ENCODE measurements at regions not wholly inside any gene's neighbourhood (a gene's known extent, or its start where the extent isn't known, plus 50 kb on each side); places are given as distances from the start of the nearest gene placed in this dataset.

GRCh38 chr5:2441495-2442180 is 309.8 kb downstream of the IRX2 start:
- no peak overlapping the region for H3K4me3 ChIP-seq (ENCODE audit: low read length)
- no peak for TF ChIP-seq ZNF274 (IDR thresholded peaks at IDR 0.05; ENCODE audit: low read depth, low read length)

GRCh38 chr5:2439608-2440007 is 311.9 kb downstream of the IRX2 start:
- H3K4me3 ChIP-seq (ENCODE audit: low read length): no peak overlapping the region
- no peak for TF ChIP-seq ZNF274 (IDR thresholded peaks at IDR 0.05; ENCODE audit: low read depth, low read length)

DNA sequence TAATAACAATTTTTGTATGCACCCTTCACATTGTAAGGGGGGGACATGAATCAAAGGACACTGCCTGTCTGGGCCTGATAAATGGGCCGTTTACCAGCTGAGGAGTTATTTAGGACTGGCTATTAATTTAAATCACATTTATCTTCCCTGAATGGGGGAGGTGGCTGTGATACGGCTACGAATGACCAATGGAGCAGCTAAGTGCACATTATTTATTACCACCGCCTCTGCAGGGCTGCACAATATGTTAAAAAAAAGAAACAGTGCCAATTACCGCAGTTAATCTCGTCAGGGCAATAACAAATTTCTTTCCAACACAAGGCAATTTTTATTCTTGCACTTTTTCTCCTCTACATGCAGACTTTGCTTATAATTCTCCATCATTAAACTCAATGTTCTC is 318.4 kb downstream of the IRX2 start:
- no peak overlapping the region for H3K4me3 ChIP-seq (ENCODE audit: low read length)
- no peak for TF ChIP-seq ZNF274 (IDR thresholded peaks at IDR 0.05; ENCODE audit: low read depth, low read length)

- TF ChIP-seq ZNF274 (IDR thresholded peaks at IDR 0.05; ENCODE audit: low read depth, low read length): no peak
- H3K4me3 ChIP-seq (ENCODE audit: low read length): no peak overlapping the region
Measured at GRCh38 chr5:2432076-2432920, 319.2 kb downstream of the IRX2 start.

- no peak for TF ChIP-seq ZNF274 (IDR thresholded peaks at IDR 0.05; ENCODE audit: low read depth, low read length)
Measured at GRCh38 chr5:2430606-2431005, 320.9 kb downstream of the IRX2 start.

DNA sequence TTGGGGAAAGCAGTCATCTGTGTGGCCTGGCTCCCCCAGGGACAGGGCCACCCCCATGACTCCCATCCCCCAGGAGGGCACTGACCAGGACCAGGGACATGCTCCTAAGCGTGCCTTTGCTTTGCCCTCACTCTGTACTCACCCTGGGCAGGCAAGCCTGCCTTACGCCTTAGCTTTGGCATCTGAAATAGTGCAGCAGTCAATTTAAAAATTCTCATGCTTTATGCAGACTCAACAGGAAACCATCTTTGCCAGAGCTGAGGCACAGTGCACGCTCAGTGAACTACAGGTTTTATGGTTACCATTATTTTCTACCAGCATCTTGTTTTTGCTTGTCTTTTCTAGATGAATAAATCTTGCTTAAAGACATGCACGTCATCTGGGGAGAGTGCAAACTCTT is 323.5 kb downstream of the IRX2 start:
- no peak for TF ChIP-seq ZNF274 (IDR thresholded peaks at IDR 0.05; ENCODE audit: low read depth, low read length)
- no peak overlapping the region for H3K4me3 ChIP-seq (ENCODE audit: low read length)

More at GRCh38 chr5:2430606-2431005, 320.9 kb downstream of the IRX2 start:
- H3K4me3 ChIP-seq (ENCODE audit: low read length): no peak overlapping the region

DNA sequence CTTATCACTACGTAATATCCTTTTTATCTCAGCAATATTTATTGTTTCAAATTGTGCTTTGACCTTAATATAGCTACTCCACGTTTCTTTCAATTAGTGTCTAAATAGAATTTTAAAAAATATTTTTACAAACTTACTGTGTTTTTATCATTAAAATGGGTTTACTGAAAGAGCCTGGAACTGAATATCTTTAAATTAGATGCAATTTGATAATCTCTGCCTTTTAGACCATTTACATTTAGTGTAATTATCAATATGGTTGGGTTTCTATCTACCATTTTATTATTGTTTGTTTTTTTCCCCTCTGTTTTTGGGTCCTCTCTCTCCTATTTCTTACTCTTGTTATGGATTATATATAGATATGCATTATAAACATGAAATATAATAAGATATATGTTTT is 327.8 kb downstream of the IRX2 start:
- H3K4me3 ChIP-seq (ENCODE audit: low read length): no peak overlapping the region

GRCh38 chr5:2417301-2417700 is 334.2 kb downstream of the IRX2 start:
- no peak overlapping the region for H3K4me3 ChIP-seq (ENCODE audit: low read length)
- TF ChIP-seq ZNF274 (IDR thresholded peaks at IDR 0.05; ENCODE audit: low read depth, low read length): no peak

More for the DNA sequence above, 327.8 kb downstream of the IRX2 start:
- TF ChIP-seq ZNF274 (IDR thresholded peaks at IDR 0.05; ENCODE audit: low read depth, low read length): no peak

GRCh38 chr5:2415678-2416077 is 335.8 kb downstream of the IRX2 start:
- no peak overlapping the region for H3K4me3 ChIP-seq (ENCODE audit: low read length)
- no peak for TF ChIP-seq ZNF274 (IDR thresholded peaks at IDR 0.05; ENCODE audit: low read depth, low read length)

DNA sequence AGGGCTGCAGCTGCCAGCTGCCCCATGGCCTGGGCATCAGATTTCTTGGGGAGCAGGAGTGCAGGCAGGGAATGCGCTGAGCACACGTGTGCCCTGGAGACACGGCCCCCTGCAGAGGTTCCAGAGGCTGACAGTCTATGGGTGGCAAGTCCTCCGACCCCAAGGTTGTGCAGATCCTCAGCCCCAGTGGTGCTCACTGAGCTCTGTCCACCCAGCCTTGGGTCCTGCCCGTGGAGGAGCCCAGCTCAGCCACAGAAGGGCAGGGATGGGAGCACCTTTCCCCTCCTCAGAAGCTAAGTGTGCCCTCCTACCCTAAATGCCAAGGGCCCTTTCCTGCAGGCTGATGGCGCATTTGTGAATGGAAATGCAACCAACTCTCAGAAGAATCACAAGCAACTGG is 341.0 kb downstream of the IRX2 start:
- no peak overlapping the region for H3K4me3 ChIP-seq (ENCODE audit: low read length)
- TF ChIP-seq ZNF274 (IDR thresholded peaks at IDR 0.05; ENCODE audit: low read depth, low read length): no peak

GRCh38 chr5:2403296-2403695 is 348.2 kb downstream of the IRX2 start:
- TF ChIP-seq ZNF274 (IDR thresholded peaks at IDR 0.05; ENCODE audit: low read depth, low read length): no peak
- no peak overlapping the region for H3K4me3 ChIP-seq (ENCODE audit: low read length)

DNA sequence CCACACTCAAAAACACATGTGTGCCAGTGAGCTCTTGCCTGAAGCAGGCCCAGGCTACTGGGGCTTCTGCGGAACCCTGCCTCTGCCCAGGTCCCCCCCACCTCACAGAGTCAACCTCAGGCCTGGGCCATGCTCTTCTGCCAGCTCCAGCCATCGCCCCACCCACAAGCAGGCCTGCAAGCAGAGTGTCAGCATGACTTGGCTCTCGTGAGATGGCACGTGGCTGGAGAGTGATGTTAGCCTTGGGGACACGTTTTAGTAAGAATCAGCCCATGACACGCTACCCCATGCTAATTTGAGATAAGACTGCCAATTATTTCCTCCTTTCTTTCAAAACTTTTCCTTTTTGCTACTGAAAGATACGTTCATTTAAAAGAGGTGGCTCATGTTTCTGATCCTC is 351.7 kb downstream of the IRX2 start:
- H3K4me3 ChIP-seq (ENCODE audit: low read length): no peak overlapping the region
- no peak for TF ChIP-seq ZNF274 (IDR thresholded peaks at IDR 0.05; ENCODE audit: low read depth, low read length)

DNA sequence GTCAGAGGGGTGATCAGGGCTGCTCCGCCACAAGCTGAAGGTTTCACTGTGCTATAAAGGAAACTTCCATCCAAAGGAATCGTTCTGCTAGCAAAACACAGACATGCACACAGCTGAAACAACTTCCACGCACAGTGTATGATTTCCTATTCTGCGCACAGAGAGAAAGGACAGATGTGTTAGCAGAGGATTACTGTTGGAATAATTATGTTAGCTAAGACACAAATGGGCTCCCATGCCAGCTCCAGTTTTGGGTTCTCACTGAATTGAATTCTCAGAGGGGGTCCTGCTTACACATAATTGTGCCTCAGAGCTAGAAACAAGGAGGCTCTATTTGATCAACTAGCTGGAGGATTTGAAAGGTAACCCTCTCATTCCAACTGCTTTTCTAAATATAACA is 352.4 kb downstream of the IRX2 start:
- no peak for TF ChIP-seq ZNF274 (IDR thresholded peaks at IDR 0.05; ENCODE audit: low read depth, low read length)
- no peak overlapping the region for H3K4me3 ChIP-seq (ENCODE audit: low read length)

DNA sequence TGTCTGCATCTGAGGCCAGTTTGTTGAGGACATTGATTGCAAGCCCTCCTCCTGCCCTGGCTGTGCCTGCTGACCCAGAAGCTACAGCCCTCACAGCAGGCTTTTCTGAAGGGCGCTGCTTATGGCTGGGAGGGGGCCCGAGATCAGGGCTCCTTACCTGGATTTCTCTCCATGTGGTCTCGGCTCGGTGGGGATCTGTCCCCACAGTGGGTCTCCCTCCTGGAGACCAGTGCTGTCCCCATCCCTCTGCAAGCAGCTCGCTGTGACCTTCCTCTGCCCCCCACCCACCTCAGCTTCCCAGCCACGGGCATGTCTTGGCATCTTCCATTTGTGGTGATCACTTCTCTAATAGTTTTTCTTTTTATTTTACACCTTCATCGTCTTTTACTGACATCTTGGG is 357.9 kb downstream of the IRX2 start:
- H3K4me3 ChIP-seq (ENCODE audit: low read length): no peak overlapping the region
- TF ChIP-seq ZNF274 (IDR thresholded peaks at IDR 0.05; ENCODE audit: low read depth, low read length): no peak

- no peak for TF ChIP-seq ZNF274 (IDR thresholded peaks at IDR 0.05; ENCODE audit: low read depth, low read length)
- no peak overlapping the region for H3K4me3 ChIP-seq (ENCODE audit: low read length)
Measured at GRCh38 chr5:2391566-2391965, 359.9 kb downstream of the IRX2 start.

Measured in GM08714 (cell line).